Astrocyte (in vitro differentiated cells and primary cell): ENCODE measurements at regions not wholly inside any gene's neighbourhood (a gene's known extent, or its start where the extent isn't known, plus 50 kb on each side); places are given as distances from the start of the nearest gene placed in this dataset.

ENCODE experiments used
- EZH2 ChIP-seq: IDR thresholded peaks from 2 replicates; pipeline ENCODE4 v1.6.1; 2012; ENCODE audit warnings: mild to moderate bottlenecking, low read length, inconsistent platforms; ENCODE audit not compliant: insufficient read depth
- TF ChIP-seq, protein P1 (sequence below): IDR thresholded peaks from 2 replicates; pipeline ENCODE4 v1.5.1; 2011; ENCODE audit warnings: low read depth, mild to moderate bottlenecking, inconsistent platforms, low read length, moderate library complexity; ENCODE audit not compliant: insufficient read depth

DNA sequence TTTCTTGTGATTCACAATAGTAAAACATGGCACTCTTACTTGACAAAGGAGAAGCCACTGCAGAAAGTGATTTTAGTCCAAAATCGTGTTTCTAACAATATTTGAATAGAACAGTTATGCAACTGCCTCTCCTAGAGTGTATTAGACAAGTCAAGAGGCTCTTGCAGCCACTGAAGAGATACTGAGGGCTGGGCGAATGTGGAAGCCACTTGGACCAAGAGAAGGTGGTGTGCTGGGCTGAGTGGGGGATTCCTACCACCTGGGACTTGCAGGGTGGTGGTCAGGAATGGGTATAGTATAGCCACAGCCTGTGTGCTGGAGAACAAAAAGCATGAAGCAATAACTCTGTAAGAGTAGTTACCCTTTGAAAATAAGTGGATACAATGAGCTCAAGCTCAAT is 223.8 kb upstream of the DNAJC19 start:
- no peak for TF ChIP-seq EZH2
- TF ChIP-seq, protein P1, sequence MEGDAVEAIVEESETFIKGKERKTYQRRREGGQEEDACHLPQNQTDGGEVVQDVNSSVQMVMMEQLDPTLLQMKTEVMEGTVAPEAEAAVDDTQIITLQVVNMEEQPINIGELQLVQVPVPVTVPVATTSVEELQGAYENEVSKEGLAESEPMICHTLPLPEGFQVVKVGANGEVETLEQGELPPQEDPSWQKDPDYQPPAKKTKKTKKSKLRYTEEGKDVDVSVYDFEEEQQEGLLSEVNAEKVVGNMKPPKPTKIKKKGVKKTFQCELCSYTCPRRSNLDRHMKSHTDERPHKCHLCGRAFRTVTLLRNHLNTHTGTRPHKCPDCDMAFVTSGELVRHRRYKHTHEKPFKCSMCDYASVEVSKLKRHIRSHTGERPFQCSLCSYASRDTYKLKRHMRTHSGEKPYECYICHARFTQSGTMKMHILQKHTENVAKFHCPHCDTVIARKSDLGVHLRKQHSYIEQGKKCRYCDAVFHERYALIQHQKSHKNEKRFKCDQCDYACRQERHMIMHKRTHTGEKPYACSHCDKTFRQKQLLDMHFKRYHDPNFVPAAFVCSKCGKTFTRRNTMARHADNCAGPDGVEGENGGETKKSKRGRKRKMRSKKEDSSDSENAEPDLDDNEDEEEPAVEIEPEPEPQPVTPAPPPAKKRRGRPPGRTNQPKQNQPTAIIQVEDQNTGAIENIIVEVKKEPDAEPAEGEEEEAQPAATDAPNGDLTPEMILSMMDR: no peak
